ENCODE measurements at regions not wholly inside any gene's neighbourhood (a gene's known extent, or its start where the extent isn't known, plus 50 kb on each side); places are given as distances from the start of the nearest gene placed in this dataset.

DNA sequence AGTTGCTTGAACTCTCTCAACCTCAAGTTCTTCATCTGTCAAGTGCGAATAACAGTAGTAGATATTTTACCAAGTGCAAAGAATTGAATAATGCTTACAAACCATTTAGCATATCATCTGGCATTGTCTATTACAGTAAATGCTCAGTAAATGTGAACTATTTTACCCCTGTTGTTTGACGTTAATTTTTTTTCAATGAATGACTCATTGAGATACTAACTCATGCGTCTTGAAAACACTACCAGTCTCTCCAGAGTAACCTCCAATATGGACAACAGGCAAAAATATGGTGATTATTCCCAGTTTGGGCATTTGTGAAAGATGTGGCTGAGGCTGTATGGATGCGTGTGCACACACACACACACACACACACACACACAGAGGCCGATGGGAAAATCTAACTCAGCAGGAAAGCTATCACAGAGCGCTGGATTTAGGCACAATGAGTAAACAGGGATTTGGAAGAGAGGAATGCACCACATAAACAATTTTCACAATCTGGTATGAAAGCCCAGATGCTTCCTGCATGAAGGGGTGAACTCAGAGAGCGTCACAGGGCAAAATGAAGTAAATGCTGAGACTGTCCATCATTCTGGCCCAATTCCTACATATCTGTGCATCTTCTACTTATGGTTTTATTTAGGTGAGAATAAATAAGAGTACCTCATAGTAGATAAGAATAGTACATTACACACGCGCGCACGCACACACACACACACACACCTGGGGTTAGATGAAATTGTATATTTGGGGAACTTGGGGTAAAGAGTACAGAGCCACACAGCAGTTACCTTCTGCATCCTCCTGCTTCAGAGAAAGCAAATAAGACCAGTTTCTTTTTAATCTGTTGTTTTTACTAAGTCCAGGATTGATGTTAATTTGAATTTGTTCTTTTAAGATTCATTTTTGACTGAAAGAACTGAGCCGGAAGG is 128.7 kb downstream of the PALM2AKAP2 start:
- TF ChIP-seq, protein P1, sequence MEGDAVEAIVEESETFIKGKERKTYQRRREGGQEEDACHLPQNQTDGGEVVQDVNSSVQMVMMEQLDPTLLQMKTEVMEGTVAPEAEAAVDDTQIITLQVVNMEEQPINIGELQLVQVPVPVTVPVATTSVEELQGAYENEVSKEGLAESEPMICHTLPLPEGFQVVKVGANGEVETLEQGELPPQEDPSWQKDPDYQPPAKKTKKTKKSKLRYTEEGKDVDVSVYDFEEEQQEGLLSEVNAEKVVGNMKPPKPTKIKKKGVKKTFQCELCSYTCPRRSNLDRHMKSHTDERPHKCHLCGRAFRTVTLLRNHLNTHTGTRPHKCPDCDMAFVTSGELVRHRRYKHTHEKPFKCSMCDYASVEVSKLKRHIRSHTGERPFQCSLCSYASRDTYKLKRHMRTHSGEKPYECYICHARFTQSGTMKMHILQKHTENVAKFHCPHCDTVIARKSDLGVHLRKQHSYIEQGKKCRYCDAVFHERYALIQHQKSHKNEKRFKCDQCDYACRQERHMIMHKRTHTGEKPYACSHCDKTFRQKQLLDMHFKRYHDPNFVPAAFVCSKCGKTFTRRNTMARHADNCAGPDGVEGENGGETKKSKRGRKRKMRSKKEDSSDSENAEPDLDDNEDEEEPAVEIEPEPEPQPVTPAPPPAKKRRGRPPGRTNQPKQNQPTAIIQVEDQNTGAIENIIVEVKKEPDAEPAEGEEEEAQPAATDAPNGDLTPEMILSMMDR (IDR thresholded peaks at IDR 0.05), result no peak
- no peak for TF ChIP-seq POLR2A (IDR thresholded peaks at IDR 0.05)
- TF ChIP-seq POLR2AphosphoS5 (IDR thresholded peaks at IDR 0.05), result no peak
